Gastrocnemius medialis (tissue), 4 donors: ENCODE measurements at regions not wholly inside any gene's neighbourhood (a gene's known extent, or its start where the extent isn't known, plus 50 kb on each side); places are given as distances from the start of the nearest gene placed in this dataset.

Experiments
- ATAC-seq, 2 donors: fragments of 150-250 bp; one replicate each; pipeline ENCODE4 v1.9.1; 2016
- DNase-seq, 2 donors: peaks; one replicate each; pipeline ENCODE4 v3.0.0-alpha.2; 2019
- H3K27ac ChIP-seq, 4 donors: fragments of 200-600 bp; sonication (generic); 1 replicate in 1 of 4; 2 replicates in 3 of 4; pipeline ENCODE4 v1.5.1; 2016 to 2018; ENCODE audit warnings: mild to moderate bottlenecking in 2 of 4, moderate library complexity in 1 of 4
- H3K27me3 ChIP-seq, 3 donors: fragments of 200-600 bp; sonication (generic) in 2 of 3; 1 replicate in 1 of 3; 2 replicates in 2 of 3; pipeline versions ENCODE4 v1.5.1 to v1.6.0; 2016 to 2019; ENCODE audit warnings: mild to moderate bottlenecking in 1 of 3, moderate library complexity in 1 of 3
- H3K36me3 ChIP-seq, 2 donors: fragments of 200-600 bp; sonication (generic) in 1 of 2; one replicate each; pipeline ENCODE4 v1.5.1; 2017 to 2018
- H3K4me1 ChIP-seq, 2 donors: fragments of 200-600 bp; sonication (generic) in 1 of 2; one replicate each; pipeline ENCODE4 v1.5.1; 2016 to 2017; ENCODE audit warnings: mild to moderate bottlenecking in 2 of 2
- H3K4me3 ChIP-seq, 4 donors: fragments of 200-600 bp; sonication (generic) in 3 of 4; 1 replicate in 1 of 4; 2 replicates in 3 of 4; pipeline ENCODE4 v1.5.1; 2016 to 2019; ENCODE audit warnings: mild to moderate bottlenecking in 2 of 4
- H3K9me3 ChIP-seq, 3 donors: fragments of 200-600 bp; sonication (generic) in 2 of 3; 1 replicate in 1 of 3; 2 replicates in 2 of 3; pipeline ENCODE4 v1.5.1; 2016 to 2019
- CTCF ChIP-seq, 5 experiments: fragments of 450-650 bp in 3 of 5; fragments of 200-600 bp in 2 of 5; sonication (generic) in 2 of 5; IDR thresholded peaks in 4 of 5; conservative IDR thresholded peaks in 1 of 5; 1 replicate in 4 of 5; 2 replicates in 1 of 5; pipeline ENCODE4 v1.5.1; 2016 to 2019; ENCODE audit warnings: antibody characterized with exemption in 5 of 5, mild to moderate bottlenecking in 3 of 5, moderate library complexity in 3 of 5
- POLR2A ChIP-seq, 2 donors: fragments of 450-650 bp; IDR thresholded peaks; one replicate each; pipeline ENCODE4 v1.6.1; 2017; ENCODE audit warnings: antibody characterized with exemption in 2 of 2, mild to moderate bottlenecking in 2 of 2, moderate library complexity in 2 of 2
- in situ Hi-C, 4 donors: fragments of 200-750 bp; cut with MboI; loops; one replicate each; pipeline versions ENCODE4 v1.15.0 to v1.8.0; 2017; ENCODE audit warnings: low sequenced_read_pairs in 4 of 4
- intact Hi-C: fragments of 100-400 bp; cut with DNase I; formaldehyde crosslinking; loops from one replicate; pipeline ENCODE4 v1.15.1; 2023; ENCODE audit warnings: low total_unique reads

GRCh38 chr4:152073351-152074087, 312.7 kb upstream of the GATB start:
- intact Hi-C loops (no loop called here), in situ Hi-C loops (no loop called here)
- ATAC-seq = no peak
- Histone ChIP-seq H3K4me3 (no peak overlapping the region), H3K9me3 (no peaks in the 10 kb centered on the region), H3K4me1 (no peaks in the 10 kb centered on the region), H3K27me3 (no peaks in the 10 kb centered on the region), H3K27ac (no peak overlapping the region), H3K36me3 (no peaks in the 10 kb centered on the region)
- TF ChIP-seq CTCF (IDR thresholded peaks at IDR 0.05 in 4 of 5, conservative IDR thresholded peaks at IDR 0.05 in 1 of 5) (no peak), POLR2A (IDR thresholded peaks at IDR 0.05) (no peak)
- no peak for DNase-seq

- Histone ChIP-seq H3K4me1 (no peaks in the 10 kb centered on the region), H3K4me3 (no peak overlapping the region), H3K27me3 (no peaks in the 10 kb centered on the region), H3K9me3 (no peaks in the 10 kb centered on the region), H3K27ac (no peak overlapping the region), H3K36me3 (no peaks in the 10 kb centered on the region)
- TF ChIP-seq CTCF (IDR thresholded peaks at IDR 0.05 in 4 of 5, conservative IDR thresholded peaks at IDR 0.05 in 1 of 5) = no peak
- no peak for TF ChIP-seq POLR2A (IDR thresholded peaks at IDR 0.05)
- intact Hi-C loops (no loop called here), in situ Hi-C loops (no loop called here)
- DNase-seq (no peak), ATAC-seq (no peak)
Observed at GRCh38 chr4:152072906-152073305, 312.1 kb upstream of the GATB start.

GRCh38 chr4:152072001-152072485, 311.2 kb upstream of the GATB start:
- TF ChIP-seq POLR2A (IDR thresholded peaks at IDR 0.05) (no peak), CTCF (IDR thresholded peaks at IDR 0.05 in 4 of 5, conservative IDR thresholded peaks at IDR 0.05 in 1 of 5) (no peak)
- intact Hi-C loops = no loop called here
- H3K4me1 ChIP-seq = no peaks in the 10 kb centered on the region
- ATAC-seq = no peak
- no peak overlapping the region for H3K27ac ChIP-seq
- H3K27me3 ChIP-seq = no peaks in the 10 kb centered on the region
- no peak for DNase-seq
- H3K36me3 ChIP-seq = no peaks in the 10 kb centered on the region
- no peaks in the 10 kb centered on the region for H3K9me3 ChIP-seq
- H3K4me3 ChIP-seq = no peak overlapping the region
- in situ Hi-C loops = no loop called here

- Histone ChIP-seq H3K9me3 (no peaks in the 10 kb centered on the region), H3K4me1 (no peaks in the 10 kb centered on the region), H3K27ac (no peak overlapping the region), H3K36me3 (no peaks in the 10 kb centered on the region), H3K4me3 (no peak overlapping the region), H3K27me3 (no peaks in the 10 kb centered on the region)
- TF ChIP-seq CTCF (IDR thresholded peaks at IDR 0.05 in 4 of 5, conservative IDR thresholded peaks at IDR 0.05 in 1 of 5) (no peak), POLR2A (IDR thresholded peaks at IDR 0.05) (no peak)
- in situ Hi-C loops (no loop called here), intact Hi-C loops (no loop called here)
- ATAC-seq (no peak), DNase-seq (no peak)
Observed at GRCh38 chr4:152070854-152071253, 310.0 kb upstream of the GATB start.

GRCh38 chr4:152068866-152069265, 308.1 kb upstream of the GATB start:
- no peak for DNase-seq
- no peak overlapping the region for H3K27ac ChIP-seq
- H3K4me1 ChIP-seq = peaks cover 11 to 14% of the 10 kb centered on the region in 2 donors
- no peaks in the 10 kb centered on the region for H3K27me3 ChIP-seq
- intact Hi-C loops (no loop called here), in situ Hi-C loops (no loop called here)
- no peaks in the 10 kb centered on the region for H3K9me3 ChIP-seq
- no peak for ATAC-seq
- H3K36me3 ChIP-seq = no peaks in the 10 kb centered on the region
- H3K4me3 ChIP-seq = no peak overlapping the region
- no peak for TF ChIP-seq CTCF (IDR thresholded peaks at IDR 0.05 in 4 of 5, conservative IDR thresholded peaks at IDR 0.05 in 1 of 5)
- no peak for TF ChIP-seq POLR2A (IDR thresholded peaks at IDR 0.05)
